GM12878 (cell line): ENCODE measurements at regions not wholly inside any gene's neighbourhood (a gene's known extent, or its start where the extent isn't known, plus 50 kb on each side); places are given as distances from the start of the nearest gene placed in this dataset.

Source experiments
- ATAC-seq: fragments of 200-7000 bp; cut with Tn5 transposase; 3 replicates; pipeline ENCODE4 v1.9.1; 2020; ENCODE audit warnings: mild to moderate bottlenecking, moderate library complexity
- BruUV-seq: library from RNA; stranded (reverse); fragments of 400-500 nt; replicated peaks from 2 replicates; lab custom pipeline; 2021; lab: Mats Ljungman, UMichigan
- CTCF ChIA-PET: fragments of 300-600 bp; sonication (Branson Sonifier 250); formaldehyde crosslinking; extraction: SDS; loops from one replicate; lab custom pipeline; 2021; ENCODE audit warnings: inconsistent platforms; lab: Yijun Ruan, JAX
- POLR2A ChIA-PET: fragments of 350-600 bp; formaldehyde crosslinking; extraction: SDS; loops from one replicate; lab custom pipeline; 2021; ENCODE audit warnings: inconsistent platforms; lab: Charles Lee
- RAD21 ChIA-PET: fragments of 300-600 bp; sonication (Branson Sonifier 250); formaldehyde crosslinking; loops from one replicate; lab custom pipeline; 2023; ENCODE audit warnings: antibody characterized with exemption; ENCODE audit not compliant: unreplicated experiment; lab: Charles Lee
- SMC1A ChIA-PET: fragments of 300-600 bp; sonication (Branson Sonifier 250); formaldehyde crosslinking; loops from one replicate; lab custom pipeline; 2023; ENCODE audit not compliant: unreplicated experiment, uncharacterized antibody; lab: Charles Lee
- DNase-seq: peaks from one replicate; pipeline ENCODE4 v3.0.0-alpha.2; 2011; ENCODE audit warnings: low read depth, low spot score
- FAIRE-seq: peaks from 3 replicates; lab custom pipeline; 2011; peaks lifted over from hg19 to GRCh38; lab: Jason Lieb, UNC
- H2AFZ ChIP-seq: 2 replicates; pipeline ENCODE4 v1.6.0; 2011; ENCODE audit warnings: low read depth, low read length, control low read depth; ENCODE audit not compliant: control insufficient read depth
- H3K27ac ChIP-seq: 2 replicates; pipeline ENCODE4 v1.5.1; 2011; ENCODE audit warnings: control low read depth; ENCODE audit not compliant: control insufficient read depth, insufficient read depth
- H3K27me3 ChIP-seq, 2 experiments: replicated peaks in 1 of 2; 2 replicates each; pipeline versions ENCODE4 v1.6.0 to v1.6.1; 2011; ENCODE audit warnings: low read length in 1 of 2; ENCODE audit not compliant: control insufficient read depth in 2 of 2, insufficient read depth in 2 of 2
- H3K36me3 ChIP-seq, 2 experiments: 2 replicates each; pipeline ENCODE4 v1.5.1; 2011; ENCODE audit warnings: low read length in 1 of 2; ENCODE audit not compliant: control insufficient read depth in 2 of 2, insufficient read depth in 2 of 2
- H3K4me1 ChIP-seq: 2 replicates; pipeline ENCODE4 v1.6.1; 2011; ENCODE audit warnings: mild to moderate bottlenecking, low read length, moderate library complexity, mixed read lengths; ENCODE audit not compliant: control insufficient read depth, insufficient read depth
- H3K4me2 ChIP-seq: 2 replicates; pipeline ENCODE4 v1.6.0; 2011; ENCODE audit warnings: control low read depth; ENCODE audit not compliant: control insufficient read depth, insufficient read depth
- H3K4me3 ChIP-seq: fragments of 200-600 bp; sonication (generic); 2 replicates; pipeline ENCODE4 v1.5.1; 2016
- H3K79me2 ChIP-seq: 2 replicates; pipeline ENCODE4 v1.6.0; 2011; ENCODE audit warnings: low read length; ENCODE audit not compliant: control insufficient read depth, insufficient read depth
- H3K9ac ChIP-seq: 2 replicates; pipeline ENCODE4 v1.8.0; 2011; ENCODE audit warnings: low read length, control low read depth, mixed read lengths; ENCODE audit not compliant: control insufficient read depth, insufficient read depth
- H3K9me3 ChIP-seq: replicated peaks from 3 replicates; pipeline ENCODE4 v1.5.1; 2011; ENCODE audit warnings: mild to moderate bottlenecking, low read length; ENCODE audit not compliant: control insufficient read depth, insufficient read depth
- H4K20me1 ChIP-seq: 2 replicates; pipeline ENCODE4 v1.6.0; 2011; ENCODE audit not compliant: control insufficient read depth, insufficient read depth
- BHLHE40 ChIP-seq, 2 experiments: fragments of 450-650 bp in 1 of 2; IDR thresholded peaks; 2 replicates each; pipeline ENCODE4 v1.6.1; 2011 to 2017; ENCODE audit warnings: low read depth in 2 of 2, borderline replicate concordance in 1 of 2, improper control_type of control experiment in 1 of 2, low read length in 1 of 2, mild to moderate bottlenecking in 1 of 2
- CBX3 ChIP-seq: fragments of 200-600 bp; sonication (generic); IDR thresholded peaks from 2 replicates; pipeline ENCODE4 v1.6.1; 2016; ENCODE audit warnings: low read depth, borderline replicate concordance
- FOXM1 ChIP-seq: IDR thresholded peaks from 2 replicates; pipeline ENCODE4 v1.6.1; 2012; ENCODE audit warnings: low read depth, mild to moderate bottlenecking, inconsistent platforms, low read length, moderate library complexity
- NFIC ChIP-seq: IDR thresholded peaks from 2 replicates; pipeline ENCODE4 v1.6.1; 2012; ENCODE audit warnings: low read depth, mild to moderate bottlenecking, inconsistent platforms, low read length, moderate library complexity
- PRDM15 ChIP-seq: fragments of 450-650 bp; formaldehyde crosslinking; IDR thresholded peaks from 2 replicates; pipeline ENCODE4 v1.4.0; 2020; ENCODE audit warnings: mild to moderate bottlenecking, moderate library complexity
- SIN3A ChIP-seq: IDR thresholded peaks from 2 replicates; pipeline ENCODE4 v1.6.1; 2012; ENCODE audit warnings: low read depth, low read length, improper control_type of control experiment
- SIX5 ChIP-seq: IDR thresholded peaks from 2 replicates; pipeline ENCODE4 v1.6.1; 2011; ENCODE audit warnings: mild to moderate bottlenecking, low read depth, low read length, moderate library complexity; ENCODE audit not compliant: severe bottlenecking
- SREBF1 ChIP-seq: IDR thresholded peaks from 2 replicates; pipeline ENCODE4 v1.6.1; 2012; ENCODE audit warnings: mild to moderate bottlenecking, low read length
- TCF3 ChIP-seq: IDR thresholded peaks from 2 replicates; pipeline ENCODE4 v1.6.1; 2012; ENCODE audit warnings: low read depth, mild to moderate bottlenecking, low read length, borderline replicate concordance; ENCODE audit not compliant: insufficient read depth
- TCF7 ChIP-seq: IDR thresholded peaks from 2 replicates; pipeline ENCODE4 v1.6.1; 2014; ENCODE audit warnings: antibody characterized with exemption, borderline replicate concordance
- YBX1 ChIP-seq: fragments of 450-650 bp; IDR thresholded peaks from 2 replicates; pipeline ENCODE4 v1.6.1; 2016; ENCODE audit warnings: antibody characterized with exemption
- ZNF217 ChIP-seq: fragments of 450-650 bp; IDR thresholded peaks from 2 replicates; pipeline ENCODE4 v1.6.1; 2017; ENCODE audit warnings: antibody characterized with exemption, mild to moderate bottlenecking
- ZNF687 ChIP-seq: fragments of 450-650 bp; IDR thresholded peaks from 2 replicates; pipeline ENCODE4 v1.6.1; 2017; ENCODE audit warnings: mild to moderate bottlenecking, moderate library complexity
- WGBS: methylation state at CpG from one replicate; pipeline ENCODE4 v1.1.6; 2016; ENCODE audit warnings: low lambda C conversion rate; ENCODE audit not compliant: insufficient replicate concordance, insufficient coverage; ENCODE audit errors: missing lambda C conversion rate; 5-methylcytosine and 5-hydroxymethylcytosine counted together
- in situ Hi-C: fragments of 300-500 bp; cut with MboI; formaldehyde crosslinking; loops from 9 replicates; pipeline ENCODE4 v1.14.3; 2018; ENCODE audit warnings: mixed read lengths
- intact Hi-C: fragments of 100-400 bp; cut with micrococcal nuclease; formaldehyde crosslinking; loops from one replicate; pipeline ENCODE4 v1.14.2; 2022; ENCODE audit not compliant: unreplicated experiment

GRCh38 chr21:30947141-30947540 lies 65.8 kb upstream of the KRTAP11-1 start (continued):
- no peak for TF ChIP-seq ZNF687
- no peak for TF ChIP-seq NFIC

GRCh38 chr21:30943920-30944319 lies 62.5 kb upstream of the KRTAP11-1 start:
- POLR2A ChIA-PET = no interaction called here
- FAIRE-seq (no peak), DNase-seq (no peak), ATAC-seq (no peak)
- in situ Hi-C loops (no loop called here), intact Hi-C loops (no loop called here)
- 4% methylated on average over 5 of the region's 5 CpGs for WGBS
- Histone ChIP-seq H3K4me1 (no peaks in the 10 kb centered on the region), H3K9ac (no peak overlapping the region), H3K36me3 (no peaks in the 10 kb centered on the region), H2AFZ (no peak overlapping the region), H3K9me3 (no peaks in the 10 kb centered on the region), H3K27me3 (no peaks in the 10 kb centered on the region), H3K27ac (no peak overlapping the region), H3K4me2 (no peak overlapping the region), H3K79me2 (no peaks in the 10 kb centered on the region), H3K4me3 (no peak overlapping the region), H4K20me1 (no peaks in the 10 kb centered on the region)
- TF ChIP-seq YBX1 = no peak
- TF ChIP-seq FOXM1 = no peak
- no peak for TF ChIP-seq SREBF1
- TF ChIP-seq BHLHE40 (IDR thresholded peaks at IDR 0.05; ENCODE audit: borderline replicate concordance in 1 of 2, low read depth in 2 of 2, low read length in 1 of 2) = no peak
- TF ChIP-seq SIN3A = no peak
- no peak for TF ChIP-seq TCF3
- no peak for TF ChIP-seq ZNF217
- no peak for TF ChIP-seq CBX3
- no peak for TF ChIP-seq PRDM15 (CRISPR knock-in tag)
- no peak for TF ChIP-seq TCF7
- no peak for TF ChIP-seq SIX5
- no TSS peak for BruUV-seq
- RAD21 ChIA-PET = no interaction called here
- SMC1A ChIA-PET = no interaction called here
- CTCF ChIA-PET = no interaction called here
